Calu3 (cell line): ENCODE measurements at regions not wholly inside any gene's neighbourhood (a gene's known extent, or its start where the extent isn't known, plus 50 kb on each side); places are given as distances from the start of the nearest gene placed in this dataset.

Experiments used
- BruUV-seq: library from RNA; stranded (reverse); fragments of 400-500 nt; replicated peaks from 2 replicates; lab custom pipeline; 2021; lab: Mats Ljungman, UMichigan
- CTCF ChIA-PET: fragments of 300-600 bp; sonication (Branson Sonifier 250); formaldehyde crosslinking; loops from one replicate; lab custom pipeline; 2022; ENCODE audit warnings: antibody characterized with exemption; lab: Charles Lee
- DNase-seq: peaks from one replicate; pipeline ENCODE4 v3.0.0; 2022
- H3K27ac Mint-ChIP-seq: one replicate; pipeline ENCODE4 v1.8.0; 2022; ENCODE audit warnings: mixed read lengths; ENCODE audit not compliant: unreplicated experiment
- H3K27me3 Mint-ChIP-seq: one replicate; pipeline ENCODE4 v1.8.0; 2022; ENCODE audit warnings: mixed read lengths; ENCODE audit not compliant: unreplicated experiment
- H3K36me3 Mint-ChIP-seq: one replicate; pipeline ENCODE4 v1.8.0; 2022; ENCODE audit warnings: mild to moderate bottlenecking, moderate library complexity, mixed read lengths; ENCODE audit not compliant: insufficient read depth, unreplicated experiment
- H3K4me1 Mint-ChIP-seq: one replicate; pipeline ENCODE4 v1.8.0; 2022; ENCODE audit warnings: mild to moderate bottlenecking, low read depth, mixed read lengths; ENCODE audit not compliant: unreplicated experiment
- H3K4me3 Mint-ChIP-seq: one replicate; pipeline ENCODE4 v1.8.0; 2022; ENCODE audit warnings: mild to moderate bottlenecking, low read depth, moderate library complexity, mixed read lengths; ENCODE audit not compliant: unreplicated experiment
- H3K9me3 Mint-ChIP-seq: one replicate; pipeline ENCODE4 v1.8.0; 2022; ENCODE audit warnings: low read depth, mixed read lengths; ENCODE audit not compliant: unreplicated experiment
- CTCF ChIP-seq: fragments of 200-600 bp; IDR thresholded peaks from one replicate; pipeline ENCODE4 v1.8.0; 2022; ENCODE audit warnings: antibody characterized with exemption; ENCODE audit not compliant: unreplicated experiment
- intact Hi-C: fragments of 100-400 bp; cut with micrococcal nuclease; formaldehyde crosslinking; loops from one replicate; pipeline ENCODE4 v1.10.0; 2022; ENCODE audit not compliant: unreplicated experiment

GRCh38 chr9:28847331-28847730 lies 1274.0 kb upstream of the C9orf72 start:
- CTCF ChIA-PET: no interaction called here
- no peak overlapping the region for H3K4me3 Mint-ChIP-seq
- no peak overlapping the region for H3K27ac Mint-ChIP-seq
- no peak for DNase-seq
- H3K36me3 Mint-ChIP-seq: no peaks in the 10 kb centered on the region
- BruUV-seq: no TSS peak
- H3K27me3 Mint-ChIP-seq: no peaks in the 10 kb centered on the region
- intact Hi-C loops: no loop called here
- TF ChIP-seq CTCF: no peak
- H3K9me3 Mint-ChIP-seq: no peaks in the 10 kb centered on the region
- no peaks in the 10 kb centered on the region for H3K4me1 Mint-ChIP-seq

GRCh38 chr9:28848671-28849070 lies 1275.4 kb upstream of the C9orf72 start:
- H3K4me3 Mint-ChIP-seq: no peak overlapping the region
- no peaks in the 10 kb centered on the region for H3K27me3 Mint-ChIP-seq
- no TSS peak for BruUV-seq
- no peaks in the 10 kb centered on the region for H3K36me3 Mint-ChIP-seq
- no peaks in the 10 kb centered on the region for H3K9me3 Mint-ChIP-seq
- CTCF ChIA-PET: interaction anchor here (0.6 kb wide), 1 partner anchor 1788 kb away, joined by 3 read pairs; no protein-coding TSS in a partner anchor
- intact Hi-C loops: no loop called here
- H3K27ac Mint-ChIP-seq: no peak overlapping the region
- no peak for TF ChIP-seq CTCF
- no peak for DNase-seq
- H3K4me1 Mint-ChIP-seq: no peaks in the 10 kb centered on the region

- Mint-ChIP-seq H3K27ac (no peak overlapping the region), H3K27me3 (no peaks in the 10 kb centered on the region), H3K4me1 (peaks cover 9% of the 10 kb centered on the region), H3K36me3 (no peaks in the 10 kb centered on the region), H3K4me3 (no peak overlapping the region), H3K9me3 (no peaks in the 10 kb centered on the region)
- CTCF ChIA-PET: no interaction called here
- no TSS peak for BruUV-seq
- TF ChIP-seq CTCF: no peak
- intact Hi-C loops: no loop called here
- no peak for DNase-seq
Measured at GRCh38 chr9:28853477-28853876, 1280.2 kb upstream of the C9orf72 start.

- intact Hi-C loops: no loop called here
- TF ChIP-seq CTCF: no peak
- DNase-seq: no peak
- H3K9me3 Mint-ChIP-seq: no peaks in the 10 kb centered on the region
- H3K36me3 Mint-ChIP-seq: no peaks in the 10 kb centered on the region
- H3K27me3 Mint-ChIP-seq: no peaks in the 10 kb centered on the region
- no peak overlapping the region for H3K4me3 Mint-ChIP-seq
- BruUV-seq: no TSS peak
- no peaks in the 10 kb centered on the region for H3K4me1 Mint-ChIP-seq
- no peak overlapping the region for H3K27ac Mint-ChIP-seq
- CTCF ChIA-PET: no interaction called here
Measured at GRCh38 chr9:28866951-28867350, 1293.7 kb upstream of the C9orf72 start.
